HuH-7.5 (cell line): ENCODE measurements at regions not wholly inside any gene's neighbourhood (a gene's known extent, or its start where the extent isn't known, plus 50 kb on each side); places are given as distances from the start of the nearest gene placed in this dataset.

Experiments
- DNase-seq: peaks from one replicate; pipeline ENCODE4 v3.0.0; 2011; ENCODE audit warnings: low spot score

- DNase-seq, result no peak
Observed at GRCh38 chr16:35906440-35906839, 2447.0 kb downstream of the TP53TG3F start.

GRCh38 chr16:35908152-35908551, 2448.7 kb downstream of the TP53TG3F start:
- no peak for DNase-seq

GRCh38 chr16:35908942-35909341, 2449.5 kb downstream of the TP53TG3F start:
- no peak for DNase-seq

- no peak for DNase-seq
Observed at GRCh38 chr16:35909351-35909954, 2450.0 kb downstream of the TP53TG3F start.

- DNase-seq, result no peak
Observed at GRCh38 chr16:35910409-35910808, 2451.0 kb downstream of the TP53TG3F start.

GRCh38 chr16:35911899-35912298, 2452.5 kb downstream of the TP53TG3F start:
- no peak for DNase-seq

GRCh38 chr16:35931722-35932121, 2472.3 kb downstream of the TP53TG3F start:
- no peak for DNase-seq
